H1 (cell line): ENCODE measurements at regions not wholly inside any gene's neighbourhood (a gene's known extent, or its start where the extent isn't known, plus 50 kb on each side); places are given as distances from the start of the nearest gene placed in this dataset.

Source experiments
- CTCF ChIA-PET: fragments of 300-600 bp; sonication (Branson Sonifier 250); formaldehyde crosslinking; loops from one replicate; lab custom pipeline; 2021; ENCODE audit not compliant: partially characterized antibody; lab: Charles Lee
- POLR2A ChIA-PET: fragments of 300-600 bp; sonication (Branson Sonifier 250); formaldehyde crosslinking; loops from one replicate; lab custom pipeline; 2021; ENCODE audit warnings: inconsistent platforms; ENCODE audit not compliant: partially characterized antibody; lab: Charles Lee
- DNase-seq, 2 experiments: peaks; one replicate each; pipeline versions ENCODE4 v3.0.0 to v3.0.0-alpha.2; 2010 to 2022; ENCODE audit warnings: low spot score in 2 of 2, low read depth in 1 of 2, mixed read lengths in 1 of 2
- FAIRE-seq: peaks from 2 replicates; lab custom pipeline; 2011; peaks lifted over from hg19 to GRCh38; lab: Jason Lieb, UNC
- H2AFZ ChIP-seq: 2 replicates; pipeline ENCODE4 v1.8.1; 2012; ENCODE audit warnings: low read length, inconsistent platforms
- H2AK5ac ChIP-seq: 2 replicates; pipeline ENCODE4 v1.6.1; 2013; ENCODE audit warnings: low read depth, low read length
- H2BK120ac ChIP-seq: replicated peaks from 2 replicates; pipeline ENCODE3; 2013; ENCODE audit warnings: low read depth, low read length, inconsistent platforms
- H2BK12ac ChIP-seq: 2 replicates; pipeline ENCODE4 v1.6.1; 2013; ENCODE audit warnings: low read depth, low read length
- H2BK15ac ChIP-seq: 2 replicates; pipeline ENCODE4 v1.6.1; 2013; ENCODE audit warnings: low read length
- H2BK20ac ChIP-seq: 2 replicates; pipeline ENCODE4 v1.6.1; 2013; ENCODE audit warnings: low read length
- H2BK5ac ChIP-seq: 2 replicates; pipeline ENCODE4 v1.6.1; 2013; ENCODE audit warnings: low read depth, low read length
- H3K14ac ChIP-seq: 2 replicates; pipeline ENCODE4 v1.6.1; 2013; ENCODE audit warnings: inconsistent platforms; ENCODE audit not compliant: insufficient read length
- H3K18ac ChIP-seq: 2 replicates; pipeline ENCODE4 v1.6.1; 2013; ENCODE audit warnings: low read length; ENCODE audit errors: extremely low read depth
- H3K23ac ChIP-seq: 2 replicates; pipeline ENCODE4 v1.6.1; 2013; ENCODE audit warnings: inconsistent platforms; ENCODE audit not compliant: insufficient read length
- H3K23me2 ChIP-seq: 2 replicates; pipeline ENCODE4 v1.6.1; 2013; ENCODE audit warnings: low read depth, low read length
- H3K27ac ChIP-seq: 2 replicates; pipeline ENCODE4 v1.6.1; 2011; ENCODE audit warnings: low read depth, low read length, inconsistent platforms
- H3K27me3 ChIP-seq, 4 experiments: replicated peaks in 1 of 4; 1 replicate in 1 of 4; 2 replicates in 3 of 4; pipeline versions ENCODE4 v1.6.1 to v1.8.1; 2011 to 2013; ENCODE audit warnings: low read length in 3 of 4, mild to moderate bottlenecking in 3 of 4, inconsistent platforms in 2 of 4, mixed read lengths in 2 of 4, moderate library complexity in 1 of 4; ENCODE audit not compliant: control insufficient read depth in 3 of 4, insufficient read depth in 3 of 4; ENCODE audit errors: extremely low read depth in 1 of 4
- H3K36me3 ChIP-seq, 4 experiments: 2 replicates each; pipeline versions ENCODE4 v1.6.1 to v1.8.1; 2011 to 2013; ENCODE audit warnings: mild to moderate bottlenecking in 4 of 4, low read length in 3 of 4, moderate library complexity in 2 of 4, control low read depth in 1 of 4, inconsistent platforms in 1 of 4; ENCODE audit not compliant: insufficient read depth in 4 of 4, control insufficient read depth in 2 of 4
- H3K4ac ChIP-seq: replicated peaks from 2 replicates; pipeline ENCODE3; 2013; ENCODE audit warnings: low read length, low read depth, mixed read lengths, inconsistent platforms; ENCODE audit not compliant: insufficient read length
- H3K4me1 ChIP-seq, 4 experiments: replicated peaks in 1 of 4; 1 replicate in 1 of 4; 2 replicates in 3 of 4; pipeline versions ENCODE4 v1.6.1 to v1.8.1; 2011 to 2013; ENCODE audit warnings: low read length in 3 of 4, inconsistent platforms in 2 of 4, mixed read lengths in 1 of 4; ENCODE audit not compliant: insufficient read depth in 4 of 4, control insufficient read depth in 3 of 4
- H3K4me2 ChIP-seq, 2 experiments: 2 replicates each; pipeline versions ENCODE4 v1.6.1 to v1.8.1; 2011 to 2013; ENCODE audit warnings: low read depth in 2 of 2, low read length in 2 of 2, control low read depth in 1 of 2, inconsistent platforms in 1 of 2, mild to moderate bottlenecking in 1 of 2; ENCODE audit not compliant: insufficient read depth in 1 of 2
- H3K4me3 ChIP-seq, 4 experiments: fragments of 200-600, 300-600 bp in 1 of 4; sonication (generic), shearing (Covaris generic), sonication (Bioruptor Twin) in 1 of 4; 2 replicates each; pipeline versions ENCODE4 v1.5.1 to v1.8.1; 2011 to 2016; ENCODE audit warnings: low read length in 4 of 4, low read depth in 3 of 4, control low read depth in 2 of 4, inconsistent platforms in 2 of 4, mild to moderate bottlenecking in 2 of 4, mixed read lengths in 1 of 4, moderate library complexity in 1 of 4; ENCODE audit not compliant: insufficient read depth in 2 of 4; ENCODE audit errors: extremely low read depth in 1 of 4
- H3K56ac ChIP-seq: replicated peaks from 2 replicates; pipeline ENCODE3; 2013; ENCODE audit warnings: low read depth, mild to moderate bottlenecking, mixed read lengths, low read length, inconsistent platforms; ENCODE audit not compliant: insufficient read length
- H3K79me1 ChIP-seq: 2 replicates; pipeline ENCODE4 v1.6.1; 2013; ENCODE audit warnings: low read depth, low read length, control low read depth
- H3K79me2 ChIP-seq, 2 experiments: 2 replicates each; pipeline versions ENCODE4 v1.6.1 to v1.8.1; 2012 to 2013; ENCODE audit warnings: low read length in 2 of 2, mild to moderate bottlenecking in 2 of 2, inconsistent platforms in 1 of 2; ENCODE audit not compliant: insufficient read depth in 2 of 2, control insufficient read depth in 1 of 2
- H3K9ac ChIP-seq, 4 experiments: replicated peaks in 1 of 4; 1 replicate in 1 of 4; 2 replicates in 3 of 4; pipeline versions ENCODE4 v1.6.1 to v1.8.1; 2011 to 2013; ENCODE audit warnings: low read depth in 3 of 4, low read length in 3 of 4, control low read depth in 2 of 4, mild to moderate bottlenecking in 2 of 4, moderate library complexity in 2 of 4, inconsistent platforms in 1 of 4; ENCODE audit errors: extremely low read depth in 1 of 4
- H3K9me3 ChIP-seq, 2 experiments: 2 replicates each; pipeline versions ENCODE4 v1.6.1 to v1.8.1; 2012 to 2013; ENCODE audit warnings: mild to moderate bottlenecking in 2 of 2, moderate library complexity in 2 of 2, control low read depth in 1 of 2, inconsistent platforms in 1 of 2, low read depth in 1 of 2, low read length in 1 of 2, mixed read lengths in 1 of 2; ENCODE audit not compliant: insufficient read depth in 2 of 2
- H4K20me1 ChIP-seq, 2 experiments: replicated peaks in 1 of 2; 2 replicates each; pipeline versions ENCODE3 to v1.8.1; 2011 to 2013; ENCODE audit warnings: inconsistent platforms in 2 of 2, low read length in 2 of 2, mild to moderate bottlenecking in 1 of 2; ENCODE audit not compliant: insufficient read depth in 2 of 2, control insufficient read depth in 1 of 2
- H4K5ac ChIP-seq: 2 replicates; pipeline ENCODE4 v1.6.1; 2013; ENCODE audit warnings: low read length, low read depth, mixed read lengths, inconsistent platforms; ENCODE audit not compliant: insufficient read length
- H4K8ac ChIP-seq: 2 replicates; pipeline ENCODE4 v1.8.0; 2013; ENCODE audit warnings: mild to moderate bottlenecking, moderate library complexity, low read length, inconsistent platforms; ENCODE audit not compliant: insufficient read depth; ENCODE audit errors: extremely low read depth
- H4K91ac ChIP-seq: replicated peaks from 2 replicates; pipeline ENCODE3; 2013; ENCODE audit warnings: low read length, mixed read lengths, inconsistent platforms; ENCODE audit not compliant: insufficient read length
- CREB1 ChIP-seq: IDR thresholded peaks from 2 replicates; pipeline ENCODE4 v1.6.1; 2012; ENCODE audit warnings: inconsistent platforms
- EGR1 ChIP-seq: IDR thresholded peaks from 2 replicates; pipeline ENCODE4 v1.6.1; 2011; ENCODE audit warnings: low read depth, low read length, borderline replicate concordance
- GABPA ChIP-seq: IDR thresholded peaks from 2 replicates; pipeline ENCODE4 v1.6.1; 2011; ENCODE audit warnings: mild to moderate bottlenecking, low read length, moderate library complexity, borderline replicate concordance; ENCODE audit not compliant: insufficient read depth
- HDAC2 ChIP-seq, 2 experiments: fragments of 300-600 bp in 1 of 2; sonication (generic) in 1 of 2; IDR thresholded peaks; 2 replicates each; pipeline ENCODE4 v1.6.1; 2011 to 2012; ENCODE audit warnings: low read depth in 2 of 2, low read length in 2 of 2, mild to moderate bottlenecking in 2 of 2, moderate library complexity in 2 of 2, borderline replicate concordance in 1 of 2, inconsistent platforms in 1 of 2
- RAD21 ChIP-seq, 2 experiments: IDR thresholded peaks in 1 of 2; conservative IDR thresholded peaks in 1 of 2; 2 replicates each; pipeline ENCODE4 v1.6.1; 2011; ENCODE audit warnings: low read depth in 2 of 2, low read length in 2 of 2, improper control_type of control experiment in 1 of 2, inconsistent platforms in 1 of 2, mild to moderate bottlenecking in 1 of 2, moderate library complexity in 1 of 2
- SP1 ChIP-seq: IDR thresholded peaks from 2 replicates; pipeline ENCODE4 v1.6.1; 2011; ENCODE audit warnings: low read depth, low read length
- TCF12 ChIP-seq: IDR thresholded peaks from 2 replicates; pipeline ENCODE4 v1.6.1; 2011; ENCODE audit warnings: low read depth, mild to moderate bottlenecking, low read length
- ZNF274 ChIP-seq: IDR thresholded peaks from 2 replicates; pipeline ENCODE4 v1.7.0; 2012; ENCODE audit warnings: low read length, borderline replicate concordance; ENCODE audit errors: extremely low read depth
- WGBS, 2 experiments: shearing (Covaris generic) in 1 of 2; methylation state at CpG; one replicate each; pipeline versions ENCODE4 v1.1.6 to v1.1.7; 2013 to 2015; ENCODE audit warnings: low lambda C conversion rate in 2 of 2, mixed read lengths in 2 of 2, inconsistent platforms in 1 of 2, low coverage in 1 of 2, missing lambda C conversion rate in 1 of 2; ENCODE audit not compliant: insufficient replicate concordance in 2 of 2, insufficient coverage in 1 of 2, insufficient read length in 1 of 2; ENCODE audit errors: extremely low coverage in 1 of 2, missing lambda C conversion rate in 1 of 2; 5-methylcytosine and 5-hydroxymethylcytosine counted together

GRCh38 chr2:136230464-136230863 lies 112.5 kb upstream of the CXCR4 start:
- H3K4me2 ChIP-seq = no peak overlapping the region
- no peak overlapping the region for H2BK15ac ChIP-seq
- TF ChIP-seq ZNF274 = no peak
- no peak for TF ChIP-seq CREB1
- TF ChIP-seq SP1 = no peak
- TF ChIP-seq TCF12 = no peak
- no peak for TF ChIP-seq EGR1
- TF ChIP-seq RAD21 (IDR thresholded peaks at IDR 0.05 in 1 of 2, conservative IDR thresholded peaks at IDR 0.05 in 1 of 2; ENCODE audit: low read depth in 2 of 2, low read length in 2 of 2) = no peak
- no peak for TF ChIP-seq HDAC2 (IDR thresholded peaks at IDR 0.05; ENCODE audit: borderline replicate concordance in 1 of 2, low read depth in 2 of 2, low read length in 2 of 2)
- no peak for TF ChIP-seq GABPA

More at GRCh38 chr2:136230464-136230863, 112.5 kb upstream of the CXCR4 start:
- Histone ChIP-seq H3K18ac (no peak overlapping the region), H4K5ac (no peak overlapping the region), H3K23ac (no peak overlapping the region), H3K27me3 (no peaks in the 10 kb centered on the region; a peak in 1 of 7 replicates), H3K79me2 (no peaks in the 10 kb centered on the region), H2BK12ac (no peak overlapping the region), H2BK120ac (no peak overlapping the region), H3K79me1 (no peaks in the 10 kb centered on the region), H3K4ac (no peak overlapping the region), H4K91ac (no peak overlapping the region), H3K4me3 (no peak overlapping the region), H2AK5ac (no peak overlapping the region), H3K9me3 (0 out of 4 replicates have a peak, but pooled peaks cover 0 to 5% of the 10 kb centered on the region in 2 experiments), H4K8ac (no peak overlapping the region), H3K36me3 (no peaks in the 10 kb centered on the region), H3K27ac (no peak overlapping the region), H2BK5ac (no peak overlapping the region), H4K20me1 (no peaks in the 10 kb centered on the region), H3K56ac (no peak overlapping the region), H3K9ac (no peak overlapping the region), H3K23me2 (no peaks in the 10 kb centered on the region), H2BK20ac (no peak overlapping the region), H3K14ac (no peak overlapping the region), H3K4me1 (peaks cover 0 to 5% (median 2%) of the 10 kb centered on the region in 4 experiments; a peak in 3 of 7 replicates), H2AFZ (no peak overlapping the region)
- POLR2A ChIA-PET = no interaction called here
- CTCF ChIA-PET = no interaction called here
- no peak for DNase-seq
- no peak for FAIRE-seq
- WGBS, 2 experiments = 92% methylated on average over 5 of the region's 5 CpGs; no CpG with 5 or more reads in 1 of the 2 experiments
